Upper lobe of right lung (tissue), 1 donor: ENCODE measurements at regions not wholly inside any gene's neighbourhood (a gene's known extent, or its start where the extent isn't known, plus 50 kb on each side); places are given as distances from the start of the nearest gene placed in this dataset.

Experiments used
- ATAC-seq: fragments of 200-7000 bp; cut with Tn5 transposase; one replicate; pipeline ENCODE4 v1.9.1; 2020; ENCODE audit warnings: mild to moderate bottlenecking, moderate library complexity
- DNase-seq: peaks from one replicate; pipeline ENCODE4 v3.0.0-alpha.2; 2020
- H3K27ac ChIP-seq: fragments of 200-600 bp; one replicate; pipeline ENCODE4 v1.8.0; 2022
- H3K27me3 ChIP-seq: fragments of 200-600 bp; one replicate; pipeline ENCODE4 v1.8.0; 2022; ENCODE audit warnings: mild to moderate bottlenecking
- H3K36me3 ChIP-seq: fragments of 200-600 bp; one replicate; pipeline ENCODE4 v1.8.0; 2022
- H3K4me1 ChIP-seq: fragments of 200-600 bp; one replicate; pipeline ENCODE4 v1.8.0; 2022
- H3K4me3 ChIP-seq: fragments of 200-600 bp; one replicate; pipeline ENCODE4 v1.8.0; 2022; ENCODE audit warnings: mild to moderate bottlenecking
- H3K9me3 ChIP-seq: fragments of 200-600 bp; one replicate; pipeline ENCODE4 v1.8.0; 2022
- CTCF ChIP-seq: fragments of 200-600 bp; IDR thresholded peaks from one replicate; pipeline ENCODE4 v1.8.0; 2022; ENCODE audit warnings: antibody characterized with exemption
- intact Hi-C: fragments of 100-400 bp; cut with DNase I; formaldehyde crosslinking; loops from one replicate; pipeline ENCODE4 v1.11.0; 2022
- donor health status: DM: no; HTN: yes; CAD: no; lungs with severe emphysema.

GRCh38 chr2:118718921-118719320, 128.5 kb downstream of the EN1 start:
- intact Hi-C loops = no loop called here
- Histone ChIP-seq H3K27ac (no peak overlapping the region), H3K27me3 (no peaks in the 10 kb centered on the region), H3K4me1 (no peaks in the 10 kb centered on the region), H3K36me3 (no peaks in the 10 kb centered on the region), H3K9me3 (no peaks in the 10 kb centered on the region), H3K4me3 (no peak overlapping the region)
- ATAC-seq (no peak), DNase-seq (no peak)
- TF ChIP-seq CTCF = no peak

GRCh38 chr2:118716102-118716501, 131.3 kb downstream of the EN1 start:
- no peak overlapping the region for H3K27ac ChIP-seq
- intact Hi-C loops = no loop called here
- no peaks in the 10 kb centered on the region for H3K27me3 ChIP-seq
- H3K4me1 ChIP-seq = no peaks in the 10 kb centered on the region
- H3K4me3 ChIP-seq = no peak overlapping the region
- ATAC-seq (no peak), DNase-seq (no peak)
- no peaks in the 10 kb centered on the region for H3K9me3 ChIP-seq
- no peaks in the 10 kb centered on the region for H3K36me3 ChIP-seq
- no peak for TF ChIP-seq CTCF

GRCh38 chr2:118714118-118714517, 133.3 kb downstream of the EN1 start:
- no peaks in the 10 kb centered on the region for H3K36me3 ChIP-seq
- ATAC-seq (no peak), DNase-seq (no peak)
- no peaks in the 10 kb centered on the region for H3K9me3 ChIP-seq
- no peak for TF ChIP-seq CTCF
- H3K27ac ChIP-seq = no peak overlapping the region
- no peak overlapping the region for H3K4me3 ChIP-seq
- intact Hi-C loops = no loop called here
- H3K4me1 ChIP-seq = no peaks in the 10 kb centered on the region
- no peaks in the 10 kb centered on the region for H3K27me3 ChIP-seq

- H3K36me3 ChIP-seq = no peaks in the 10 kb centered on the region
- intact Hi-C loops = no loop called here
- TF ChIP-seq CTCF = no peak
- H3K4me3 ChIP-seq = no peak overlapping the region
- no peaks in the 10 kb centered on the region for H3K27me3 ChIP-seq
- no peaks in the 10 kb centered on the region for H3K9me3 ChIP-seq
- H3K27ac ChIP-seq = no peak overlapping the region
- H3K4me1 ChIP-seq = no peaks in the 10 kb centered on the region
- ATAC-seq (no peak), DNase-seq (no peak)
Measured at GRCh38 chr2:118711603-118712002, 135.8 kb downstream of the EN1 start.

GRCh38 chr2:118710481-118710880, 137.0 kb downstream of the EN1 start:
- no peaks in the 10 kb centered on the region for H3K9me3 ChIP-seq
- ATAC-seq (no peak), DNase-seq (no peak)
- no peak overlapping the region for H3K27ac ChIP-seq
- no peaks in the 10 kb centered on the region for H3K27me3 ChIP-seq
- intact Hi-C loops = no loop called here
- H3K4me3 ChIP-seq = no peak overlapping the region
- no peaks in the 10 kb centered on the region for H3K4me1 ChIP-seq
- H3K36me3 ChIP-seq = no peaks in the 10 kb centered on the region
- TF ChIP-seq CTCF = no peak

GRCh38 chr2:118709786-118710185, 137.7 kb downstream of the EN1 start:
- DNase-seq (no peak), ATAC-seq (no peak)
- Histone ChIP-seq H3K27me3 (no peaks in the 10 kb centered on the region), H3K27ac (no peak overlapping the region), H3K9me3 (no peaks in the 10 kb centered on the region), H3K4me3 (no peak overlapping the region), H3K36me3 (no peaks in the 10 kb centered on the region), H3K4me1 (no peaks in the 10 kb centered on the region)
- intact Hi-C loops = no loop called here
- no peak for TF ChIP-seq CTCF
